Ishikawa (cell line): ENCODE measurements at regions not wholly inside any gene's neighbourhood (a gene's known extent, or its start where the extent isn't known, plus 50 kb on each side); places are given as distances from the start of the nearest gene placed in this dataset.

Experiments
- CREB1 ChIP-seq: IDR thresholded peaks from 2 replicates; pipeline ENCODE4 v1.6.1; 2012; ENCODE audit warnings: low read depth
- EP300 ChIP-seq: IDR thresholded peaks from 2 replicates; pipeline ENCODE4 v1.6.1; 2012; ENCODE audit warnings: borderline replicate concordance
- MAX ChIP-seq: IDR thresholded peaks from 2 replicates; pipeline ENCODE4 v1.6.1; 2012
- RAD21 ChIP-seq: IDR thresholded peaks from 2 replicates; pipeline ENCODE4 v1.6.1; 2012; ENCODE audit warnings: low read depth
- TAF1 ChIP-seq: IDR thresholded peaks from 2 replicates; pipeline ENCODE4 v1.6.1; 2012; ENCODE audit warnings: low read depth, mild to moderate bottlenecking
- YY1 ChIP-seq: IDR thresholded peaks from 2 replicates; pipeline ENCODE4 v1.6.1; 2012; ENCODE audit warnings: low read depth
- ZBTB7A ChIP-seq: IDR thresholded peaks from 2 replicates; pipeline ENCODE4 v1.6.1; 2012; ENCODE audit warnings: low read depth
- TF ChIP-seq, protein P1 (sequence below): IDR thresholded peaks from 2 replicates; pipeline ENCODE4 v1.6.1; 2012; ENCODE audit warnings: low read depth, mild to moderate bottlenecking

- TF ChIP-seq TAF1, result no peak
- TF ChIP-seq MAX, result no peak
- no peak for TF ChIP-seq RAD21
- TF ChIP-seq CREB1, result no peak
- TF ChIP-seq, protein P1, sequence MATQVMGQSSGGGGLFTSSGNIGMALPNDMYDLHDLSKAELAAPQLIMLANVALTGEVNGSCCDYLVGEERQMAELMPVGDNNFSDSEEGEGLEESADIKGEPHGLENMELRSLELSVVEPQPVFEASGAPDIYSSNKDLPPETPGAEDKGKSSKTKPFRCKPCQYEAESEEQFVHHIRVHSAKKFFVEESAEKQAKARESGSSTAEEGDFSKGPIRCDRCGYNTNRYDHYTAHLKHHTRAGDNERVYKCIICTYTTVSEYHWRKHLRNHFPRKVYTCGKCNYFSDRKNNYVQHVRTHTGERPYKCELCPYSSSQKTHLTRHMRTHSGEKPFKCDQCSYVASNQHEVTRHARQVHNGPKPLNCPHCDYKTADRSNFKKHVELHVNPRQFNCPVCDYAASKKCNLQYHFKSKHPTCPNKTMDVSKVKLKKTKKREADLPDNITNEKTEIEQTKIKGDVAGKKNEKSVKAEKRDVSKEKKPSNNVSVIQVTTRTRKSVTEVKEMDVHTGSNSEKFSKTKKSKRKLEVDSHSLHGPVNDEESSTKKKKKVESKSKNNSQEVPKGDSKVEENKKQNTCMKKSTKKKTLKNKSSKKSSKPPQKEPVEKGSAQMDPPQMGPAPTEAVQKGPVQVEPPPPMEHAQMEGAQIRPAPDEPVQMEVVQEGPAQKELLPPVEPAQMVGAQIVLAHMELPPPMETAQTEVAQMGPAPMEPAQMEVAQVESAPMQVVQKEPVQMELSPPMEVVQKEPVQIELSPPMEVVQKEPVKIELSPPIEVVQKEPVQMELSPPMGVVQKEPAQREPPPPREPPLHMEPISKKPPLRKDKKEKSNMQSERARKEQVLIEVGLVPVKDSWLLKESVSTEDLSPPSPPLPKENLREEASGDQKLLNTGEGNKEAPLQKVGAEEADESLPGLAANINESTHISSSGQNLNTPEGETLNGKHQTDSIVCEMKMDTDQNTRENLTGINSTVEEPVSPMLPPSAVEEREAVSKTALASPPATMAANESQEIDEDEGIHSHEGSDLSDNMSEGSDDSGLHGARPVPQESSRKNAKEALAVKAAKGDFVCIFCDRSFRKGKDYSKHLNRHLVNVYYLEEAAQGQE, result no peak
- no peak for TF ChIP-seq ZBTB7A
- no peak for TF ChIP-seq YY1
- no peak for TF ChIP-seq EP300
Observed at GRCh38 chr18:61080954-61081528, 252.2 kb upstream of the CDH20 start.
